Fibroblast of pulmonary artery (primary cell): ENCODE measurements at regions not wholly inside any gene's neighbourhood (a gene's known extent, or its start where the extent isn't known, plus 50 kb on each side); places are given as distances from the start of the nearest gene placed in this dataset.
A peak's percentile ranks its signal among the peaks of the same experiment; 100 is the strongest.

Source experiments
- DNase-seq: peaks from one replicate; pipeline ENCODE4 v3.0.0-alpha.2; 2010; ENCODE audit warnings: low read depth
- H3K4me3 ChIP-seq: replicated peaks from 2 replicates; pipeline ENCODE4 v1.5.1; 2011; ENCODE audit warnings: low read depth, mild to moderate bottlenecking, control low read depth, low read length, moderate library complexity
- TF ChIP-seq, protein P1 (sequence below): IDR thresholded peaks from 2 replicates; pipeline ENCODE4 v1.5.1; 2011; ENCODE audit warnings: mild to moderate bottlenecking, control low read depth, low read length, inconsistent platforms; ENCODE audit errors: missing control alignments

- TF ChIP-seq, protein P1, sequence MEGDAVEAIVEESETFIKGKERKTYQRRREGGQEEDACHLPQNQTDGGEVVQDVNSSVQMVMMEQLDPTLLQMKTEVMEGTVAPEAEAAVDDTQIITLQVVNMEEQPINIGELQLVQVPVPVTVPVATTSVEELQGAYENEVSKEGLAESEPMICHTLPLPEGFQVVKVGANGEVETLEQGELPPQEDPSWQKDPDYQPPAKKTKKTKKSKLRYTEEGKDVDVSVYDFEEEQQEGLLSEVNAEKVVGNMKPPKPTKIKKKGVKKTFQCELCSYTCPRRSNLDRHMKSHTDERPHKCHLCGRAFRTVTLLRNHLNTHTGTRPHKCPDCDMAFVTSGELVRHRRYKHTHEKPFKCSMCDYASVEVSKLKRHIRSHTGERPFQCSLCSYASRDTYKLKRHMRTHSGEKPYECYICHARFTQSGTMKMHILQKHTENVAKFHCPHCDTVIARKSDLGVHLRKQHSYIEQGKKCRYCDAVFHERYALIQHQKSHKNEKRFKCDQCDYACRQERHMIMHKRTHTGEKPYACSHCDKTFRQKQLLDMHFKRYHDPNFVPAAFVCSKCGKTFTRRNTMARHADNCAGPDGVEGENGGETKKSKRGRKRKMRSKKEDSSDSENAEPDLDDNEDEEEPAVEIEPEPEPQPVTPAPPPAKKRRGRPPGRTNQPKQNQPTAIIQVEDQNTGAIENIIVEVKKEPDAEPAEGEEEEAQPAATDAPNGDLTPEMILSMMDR: no peak
- no peak overlapping the region for H3K4me3 ChIP-seq
- DNase-seq: no peak
These were observed 174.1 kb downstream of the RPS24 start for GRCh38 chr10:78207776-78208175.

DNA sequence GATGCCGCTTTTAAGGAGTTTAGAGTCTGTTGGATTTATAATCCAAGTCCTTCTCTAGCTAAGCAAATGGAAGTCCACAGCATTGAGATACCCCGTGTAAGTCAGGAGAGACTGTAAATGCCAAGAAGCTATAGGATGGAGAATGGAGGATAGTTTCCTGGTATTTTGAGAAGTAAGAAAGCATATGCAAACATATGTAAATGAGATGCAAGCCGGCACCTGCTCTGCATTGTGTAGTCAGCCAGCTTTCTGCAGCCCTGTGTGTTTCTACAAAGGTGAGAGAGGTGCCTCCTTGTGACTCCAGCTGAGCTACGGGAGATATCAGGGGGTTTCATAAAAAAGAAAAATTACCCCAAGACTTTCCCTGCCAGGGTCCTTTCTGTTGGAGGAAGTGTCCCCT lies 176.3 kb downstream of the RPS24 start:
- TF ChIP-seq, protein P1: no peak
- H3K4me3 ChIP-seq: no peak overlapping the region
- no peak for DNase-seq

DNA sequence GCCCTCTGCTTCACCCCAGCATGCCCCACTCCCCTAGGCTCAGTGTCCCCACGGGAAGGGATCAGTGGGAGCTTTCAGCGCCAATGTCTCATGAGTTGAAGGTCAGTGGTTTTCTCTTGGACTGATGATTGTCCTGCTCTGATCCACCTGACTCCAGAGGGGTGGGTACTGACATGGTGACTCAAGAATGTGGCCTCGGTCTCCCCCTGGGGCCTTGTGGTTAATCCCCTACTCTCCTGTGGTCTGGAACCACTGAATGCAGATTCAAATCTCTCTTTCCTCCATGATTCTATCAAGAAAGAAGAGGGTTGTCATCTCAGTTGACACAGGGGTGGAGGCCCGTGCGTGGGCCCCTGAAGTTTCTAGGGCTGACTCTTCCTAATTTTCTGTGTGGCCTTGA lies 176.9 kb downstream of the RPS24 start:
- H3K4me3 ChIP-seq: no peak overlapping the region
- TF ChIP-seq, protein P1: no peak
- no peak for DNase-seq

DNA sequence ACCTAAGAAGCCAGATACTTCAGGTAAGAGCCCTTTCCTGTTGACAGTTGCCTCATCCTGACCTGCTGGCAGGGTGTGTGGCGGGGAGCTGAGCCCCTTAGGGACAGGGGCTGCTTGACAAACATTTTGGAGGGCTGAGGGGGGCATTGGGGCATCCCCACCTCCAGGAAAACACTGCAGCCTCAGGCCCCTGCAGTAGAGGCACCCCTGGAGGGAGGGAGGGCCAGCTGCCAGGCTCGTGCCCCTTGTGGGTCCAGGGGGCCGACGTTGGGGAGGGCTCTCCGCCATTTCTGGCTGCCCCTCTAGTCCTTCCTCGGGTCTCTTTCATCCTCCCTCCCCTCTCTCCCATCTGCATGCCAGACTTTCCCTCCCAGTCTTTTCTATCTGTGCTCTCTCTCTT lies 177.3 kb downstream of the RPS24 start:
- DNase-seq: no peak
- TF ChIP-seq, protein P1: no peak
- no peak overlapping the region for H3K4me3 ChIP-seq

DNA sequence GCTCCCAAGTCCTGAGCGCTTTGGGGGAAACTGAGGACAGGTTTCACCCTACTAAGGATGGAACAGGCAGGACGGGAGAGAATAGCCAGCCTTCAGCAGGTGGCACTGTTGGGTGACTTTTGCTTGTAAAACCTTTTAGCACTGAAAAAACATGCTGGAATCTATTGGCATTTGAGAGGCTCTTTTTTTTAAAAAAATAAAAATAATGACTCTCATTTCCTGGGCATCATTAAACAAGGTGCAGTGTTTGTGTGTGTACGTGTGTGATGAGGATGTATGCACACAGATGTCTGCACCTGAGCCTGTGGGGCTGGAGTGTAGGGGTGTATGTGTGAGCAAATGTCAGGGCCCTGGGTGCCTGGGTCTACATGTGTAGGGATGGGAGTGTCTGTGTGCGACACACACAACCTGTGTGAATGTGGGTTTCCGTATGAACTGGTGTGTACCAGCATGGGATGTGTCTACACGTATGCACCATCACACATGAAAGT lies 177.9 kb downstream of the RPS24 start:
- TF ChIP-seq, protein P1: peak; percentile 63
- peak; percentile 64 for DNase-seq
- no peak overlapping the region for H3K4me3 ChIP-seq

DNA sequence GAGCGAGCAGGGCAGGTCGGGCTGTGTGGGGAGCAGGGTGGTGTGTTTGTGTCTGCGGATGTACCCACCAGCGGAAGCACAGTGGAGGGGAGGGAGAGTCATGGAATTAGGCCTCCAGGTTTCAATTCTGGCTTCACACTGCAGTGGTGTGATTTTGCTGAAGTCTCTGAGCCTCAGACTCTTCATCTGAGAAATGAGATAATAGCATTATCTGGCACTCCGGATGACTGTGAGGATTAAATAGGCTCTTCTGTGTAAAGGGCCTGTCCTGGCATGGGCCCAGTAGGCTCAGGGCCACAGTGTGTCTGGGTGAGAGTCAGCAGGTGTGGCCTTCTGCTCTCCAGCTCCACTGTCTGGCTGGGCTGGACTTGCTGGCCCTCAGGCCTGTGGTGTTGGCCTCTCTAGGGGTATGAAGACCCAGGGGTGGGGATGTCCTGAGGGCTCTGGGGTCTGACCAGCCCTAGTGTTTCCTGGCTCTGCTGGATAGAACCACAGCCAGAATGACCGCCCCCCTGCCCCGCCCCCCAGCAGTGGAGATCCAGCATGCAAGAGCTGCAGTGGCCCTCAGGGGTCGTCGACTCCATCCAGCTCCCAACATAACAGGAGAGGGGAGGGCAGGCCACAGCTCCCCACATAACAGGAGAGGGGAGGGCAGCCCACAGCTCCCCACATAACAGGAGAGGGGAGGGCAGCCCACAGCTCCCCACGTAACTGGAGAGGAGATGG lies 178.6 kb downstream of the RPS24 start:
- DNase-seq: no peak
- TF ChIP-seq, protein P1: no peak

DNA sequence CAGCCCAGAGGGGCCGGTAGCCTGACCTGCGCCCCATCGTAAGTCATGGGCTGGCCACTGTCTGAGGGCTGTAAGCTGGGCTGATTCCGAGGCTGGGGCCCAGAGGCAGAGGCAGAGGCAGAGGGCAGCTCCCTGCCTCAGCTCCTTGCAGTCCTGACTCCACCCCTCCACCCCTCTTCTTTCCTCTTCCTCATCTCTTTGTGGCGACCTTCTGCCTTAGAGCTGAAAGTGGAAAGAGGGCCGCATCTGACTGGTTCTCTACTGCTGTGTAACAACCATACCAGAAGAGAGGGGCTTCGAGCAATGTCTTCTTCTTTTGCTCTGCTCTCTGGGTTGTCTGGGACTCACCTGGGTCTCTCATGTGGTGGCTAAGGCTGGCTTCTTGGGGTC lies 179.1 kb downstream of the RPS24 start:
- no peak for DNase-seq
- TF ChIP-seq, protein P1: no peak
- no peak overlapping the region for H3K4me3 ChIP-seq

More for the DNA sequence above, 178.6 kb downstream of the RPS24 start:
- no peak overlapping the region for H3K4me3 ChIP-seq
